ENCODE measurements at regions not wholly inside any gene's neighbourhood (a gene's known extent, or its start where the extent isn't known, plus 50 kb on each side); places are given as distances from the start of the nearest gene placed in this dataset.
"Not testable (repeated sequence)": the region's sequence is repeated elsewhere in the genome, so short reads cannot be mapped to it uniquely, and the experiment has no call there.

GRCh38 chr5:38675443-38675842, 119.0 kb upstream of the LIFR start:
- DNase-seq (ENCODE audit: low read depth in 4 of 4, low spot score in 2 of 4): no peak

- no peak for DNase-seq (ENCODE audit: low read depth in 4 of 4, low spot score in 2 of 4)
Measured at GRCh38 chr5:38677636-38678035, 121.2 kb upstream of the LIFR start.

GRCh38 chr5:38678076-38678475, 121.6 kb upstream of the LIFR start:
- no peak for DNase-seq (ENCODE audit: low read depth in 4 of 4, low spot score in 2 of 4)

- not testable (repeated sequence) for DNase-seq (ENCODE audit: low read depth in 4 of 4, low spot score in 2 of 4)
Measured at GRCh38 chr5:38678697-38679096, 122.3 kb upstream of the LIFR start.

- DNase-seq (ENCODE audit: low read depth in 4 of 4, low spot score in 2 of 4): no peak
Measured at GRCh38 chr5:38680094-38680825, 123.8 kb upstream of the LIFR start.

- DNase-seq (ENCODE audit: low read depth in 4 of 4, low spot score in 2 of 4): no peak
Measured at GRCh38 chr5:38681029-38681706, 124.7 kb upstream of the LIFR start.

- DNase-seq (ENCODE audit: low read depth in 4 of 4, low spot score in 2 of 4): no peak
Measured at GRCh38 chr5:38681966-38682365, 125.5 kb upstream of the LIFR start.

GRCh38 chr5:38686658-38687057, 130.2 kb upstream of the LIFR start:
- no peak for DNase-seq (ENCODE audit: low read depth in 4 of 4, low spot score in 2 of 4)

- DNase-seq (ENCODE audit: low read depth in 4 of 4, low spot score in 2 of 4): no peak
Measured at GRCh38 chr5:38692346-38692745, 135.9 kb upstream of the LIFR start.

GRCh38 chr5:38692781-38693527, 136.5 kb upstream of the LIFR start:
- no peak for DNase-seq (ENCODE audit: low read depth in 4 of 4, low spot score in 2 of 4)

GRCh38 chr5:38695021-38695958, 138.8 kb upstream of the LIFR start:
- DNase-seq (ENCODE audit: low read depth in 4 of 4, low spot score in 2 of 4): peak in 1 of 4 donors; percentile 43

GRCh38 chr5:38697013-38697412, 140.6 kb upstream of the LIFR start:
- DNase-seq (ENCODE audit: low read depth in 4 of 4, low spot score in 2 of 4): no peak

- DNase-seq (ENCODE audit: low read depth in 4 of 4, low spot score in 2 of 4): not testable (repeated sequence)
Measured at GRCh38 chr5:38705529-38705928, 140.3 kb upstream of the OSMR start.

- no peak for DNase-seq (ENCODE audit: low read depth in 4 of 4, low spot score in 2 of 4)
Measured at GRCh38 chr5:38706376-38706775, 139.4 kb upstream of the OSMR start.

- DNase-seq (ENCODE audit: low read depth in 4 of 4, low spot score in 2 of 4): no peak
Measured at GRCh38 chr5:38707352-38708210, 138.2 kb upstream of the OSMR start.

- DNase-seq (ENCODE audit: low read depth in 4 of 4, low spot score in 2 of 4): no peak
Measured at GRCh38 chr5:38709678-38710306, 136.0 kb upstream of the OSMR start.

GRCh38 chr5:38710627-38711026, 135.2 kb upstream of the OSMR start:
- no peak for DNase-seq (ENCODE audit: low read depth in 4 of 4, low spot score in 2 of 4)

GRCh38 chr5:38712391-38712790, 133.4 kb upstream of the OSMR start:
- no peak for DNase-seq (ENCODE audit: low read depth in 4 of 4, low spot score in 2 of 4)

GRCh38 chr5:38714240-38714639, 131.6 kb upstream of the OSMR start:
- no peak for DNase-seq (ENCODE audit: low read depth in 4 of 4, low spot score in 2 of 4)

Data from left renal cortex interstitium (tissue), 4 donors.